ENCODE measurements at regions not wholly inside any gene's neighbourhood (a gene's known extent, or its start where the extent isn't known, plus 50 kb on each side); places are given as distances from the start of the nearest gene placed in this dataset.

DNA sequence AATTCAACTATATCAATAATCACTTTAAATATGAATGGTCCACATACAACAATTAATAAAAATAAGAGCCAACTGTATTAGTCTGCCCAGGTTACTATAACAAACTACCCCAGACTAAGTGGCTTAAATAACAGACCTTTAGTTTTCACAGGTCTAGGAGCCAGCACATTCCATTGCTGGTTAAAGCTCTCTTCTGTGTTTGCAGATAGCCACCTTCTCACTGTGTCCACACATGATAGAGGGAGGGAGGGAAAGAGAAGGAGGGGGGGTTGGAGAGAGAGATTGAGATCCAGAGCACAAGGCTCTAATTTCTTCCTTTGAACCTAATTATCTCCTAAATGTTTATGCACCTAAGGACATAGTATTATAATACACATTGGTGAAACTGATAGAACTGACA lies 267.8 kb upstream of the NXPH2 start:
- TF ChIP-seq, protein P1, sequence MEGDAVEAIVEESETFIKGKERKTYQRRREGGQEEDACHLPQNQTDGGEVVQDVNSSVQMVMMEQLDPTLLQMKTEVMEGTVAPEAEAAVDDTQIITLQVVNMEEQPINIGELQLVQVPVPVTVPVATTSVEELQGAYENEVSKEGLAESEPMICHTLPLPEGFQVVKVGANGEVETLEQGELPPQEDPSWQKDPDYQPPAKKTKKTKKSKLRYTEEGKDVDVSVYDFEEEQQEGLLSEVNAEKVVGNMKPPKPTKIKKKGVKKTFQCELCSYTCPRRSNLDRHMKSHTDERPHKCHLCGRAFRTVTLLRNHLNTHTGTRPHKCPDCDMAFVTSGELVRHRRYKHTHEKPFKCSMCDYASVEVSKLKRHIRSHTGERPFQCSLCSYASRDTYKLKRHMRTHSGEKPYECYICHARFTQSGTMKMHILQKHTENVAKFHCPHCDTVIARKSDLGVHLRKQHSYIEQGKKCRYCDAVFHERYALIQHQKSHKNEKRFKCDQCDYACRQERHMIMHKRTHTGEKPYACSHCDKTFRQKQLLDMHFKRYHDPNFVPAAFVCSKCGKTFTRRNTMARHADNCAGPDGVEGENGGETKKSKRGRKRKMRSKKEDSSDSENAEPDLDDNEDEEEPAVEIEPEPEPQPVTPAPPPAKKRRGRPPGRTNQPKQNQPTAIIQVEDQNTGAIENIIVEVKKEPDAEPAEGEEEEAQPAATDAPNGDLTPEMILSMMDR (IDR thresholded peaks at IDR 0.05), result no peak
- TF ChIP-seq POLR2A (IDR thresholded peaks at IDR 0.05), result no peak

All from testis (tissue), 2 donors.